ENCODE measurements at regions not wholly inside any gene's neighbourhood (a gene's known extent, or its start where the extent isn't known, plus 50 kb on each side); places are given as distances from the start of the nearest gene placed in this dataset.

- TF ChIP-seq ZNF274 (IDR thresholded peaks at IDR 0.05; ENCODE audit: low read depth, low read length) (no peak), YY1 (IDR thresholded peaks at IDR 0.05; ENCODE audit: insufficient read depth, insufficient read length) (no peak)
Observed at GRCh38 chrX:7552760-7553159, 290.2 kb upstream of the VCX start.
